ENCODE measurements at regions not wholly inside any gene's neighbourhood (a gene's known extent, or its start where the extent isn't known, plus 50 kb on each side); places are given as distances from the start of the nearest gene placed in this dataset.
A peak's percentile ranks its signal among the peaks of the same experiment; 100 is the strongest.

DNA sequence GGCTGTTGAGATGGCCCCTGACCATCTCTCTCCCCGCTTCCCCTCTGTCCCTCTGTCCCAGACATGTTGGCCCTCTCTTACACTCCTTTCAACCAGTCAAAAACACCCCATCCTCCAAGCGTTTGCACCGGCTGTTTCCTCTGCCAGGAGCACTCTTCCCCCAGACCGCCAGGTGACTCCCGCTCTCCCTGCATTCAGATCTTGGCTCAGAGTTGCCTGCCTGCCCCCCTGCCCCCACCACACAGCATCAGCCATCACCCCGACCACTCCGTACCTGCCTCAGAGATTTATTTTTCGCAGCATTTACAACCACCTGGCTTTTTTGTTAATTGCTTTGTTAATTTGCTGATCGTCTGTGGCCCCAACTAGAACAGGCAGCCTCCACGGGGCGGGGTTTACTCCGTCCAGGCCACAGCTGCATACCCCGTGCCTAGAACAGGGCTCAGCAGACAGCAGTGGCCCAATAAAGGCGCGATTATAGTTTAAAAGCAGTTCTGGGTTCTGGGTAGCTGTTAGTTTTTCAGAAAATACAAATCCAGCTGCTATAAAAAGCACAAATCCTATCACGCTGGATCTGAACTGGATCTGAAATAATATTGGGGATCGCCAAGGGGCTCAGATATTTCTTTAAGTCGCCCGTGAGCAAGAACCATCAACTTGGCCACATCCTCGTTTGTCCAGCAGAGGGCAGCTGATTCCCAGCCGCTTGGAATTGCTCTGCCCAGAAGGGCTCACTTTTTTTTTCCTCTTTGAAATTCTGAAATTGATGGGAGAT lies 173.6 kb downstream of the IRF8 start:
- H3K27me3 Mint-ChIP-seq (ENCODE audit: insufficient read depth, low read depth): peaks cover 65% of the 10 kb centered on the region

DNA sequence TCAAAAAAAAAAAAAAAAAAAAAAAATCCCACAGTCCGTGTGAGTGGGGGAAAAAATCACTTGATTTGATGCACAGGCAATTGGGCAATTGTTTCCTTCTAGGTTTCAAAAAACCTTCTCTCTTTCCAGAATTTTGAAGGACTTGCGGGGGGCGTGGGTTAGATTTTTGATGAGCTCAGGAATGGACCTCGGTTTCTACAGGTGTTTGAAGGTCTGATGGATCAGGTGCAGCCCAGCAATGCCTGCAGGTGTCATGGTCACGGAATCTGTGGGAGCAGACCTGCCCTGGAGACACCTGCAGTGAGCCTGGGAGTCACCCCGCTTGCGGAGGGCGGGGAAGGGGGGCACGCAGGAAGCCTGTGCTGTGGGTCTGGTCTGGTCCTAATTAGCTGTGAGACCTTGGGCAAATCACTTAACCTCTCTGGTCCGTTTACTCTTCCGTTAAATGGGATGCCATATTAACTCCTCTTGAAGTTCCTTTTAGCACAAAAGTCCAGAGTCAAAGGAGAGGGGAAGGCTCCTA lies 174.2 kb downstream of the IRF8 start:
- H3K9ac ChIP-seq: no peak overlapping the region
- no peak overlapping the region for H2AFZ ChIP-seq (replicated peaks)
- no peaks in the 10 kb centered on the region for H3K36me3 ChIP-seq
- H3K4me1 ChIP-seq: peaks cover 19% of the 10 kb centered on the region
- H3K9me3 ChIP-seq (ENCODE audit: low read depth): no peaks in the 10 kb centered on the region
- no peaks in the 10 kb centered on the region for H3K36me3 Mint-ChIP-seq
- H3K79me2 ChIP-seq (ENCODE audit: low read depth): no peaks in the 10 kb centered on the region
- peaks cover 3% of the 10 kb centered on the region for H3K9me3 Mint-ChIP-seq
- no peak overlapping the region for H3K27ac ChIP-seq
- peaks cover 26% of the 10 kb centered on the region for H3K4me1 Mint-ChIP-seq
- peaks cover 15% of the 10 kb centered on the region for H3F3A ChIP-seq (ENCODE audit: low read depth)
- no peak overlapping the region for H3K4me3 ChIP-seq
- TF ChIP-seq, protein P1, sequence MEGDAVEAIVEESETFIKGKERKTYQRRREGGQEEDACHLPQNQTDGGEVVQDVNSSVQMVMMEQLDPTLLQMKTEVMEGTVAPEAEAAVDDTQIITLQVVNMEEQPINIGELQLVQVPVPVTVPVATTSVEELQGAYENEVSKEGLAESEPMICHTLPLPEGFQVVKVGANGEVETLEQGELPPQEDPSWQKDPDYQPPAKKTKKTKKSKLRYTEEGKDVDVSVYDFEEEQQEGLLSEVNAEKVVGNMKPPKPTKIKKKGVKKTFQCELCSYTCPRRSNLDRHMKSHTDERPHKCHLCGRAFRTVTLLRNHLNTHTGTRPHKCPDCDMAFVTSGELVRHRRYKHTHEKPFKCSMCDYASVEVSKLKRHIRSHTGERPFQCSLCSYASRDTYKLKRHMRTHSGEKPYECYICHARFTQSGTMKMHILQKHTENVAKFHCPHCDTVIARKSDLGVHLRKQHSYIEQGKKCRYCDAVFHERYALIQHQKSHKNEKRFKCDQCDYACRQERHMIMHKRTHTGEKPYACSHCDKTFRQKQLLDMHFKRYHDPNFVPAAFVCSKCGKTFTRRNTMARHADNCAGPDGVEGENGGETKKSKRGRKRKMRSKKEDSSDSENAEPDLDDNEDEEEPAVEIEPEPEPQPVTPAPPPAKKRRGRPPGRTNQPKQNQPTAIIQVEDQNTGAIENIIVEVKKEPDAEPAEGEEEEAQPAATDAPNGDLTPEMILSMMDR (IDR thresholded peaks at IDR 0.05): no peak
- no peak for TF ChIP-seq EZH2 (IDR thresholded peaks at IDR 0.05)
- no peak for TF ChIP-seq EZH2phosphoT487 (IDR thresholded peaks at IDR 0.05)
- peak overlapping the region; percentile 43 for H3K4me3 Mint-ChIP-seq
- H3K27ac Mint-ChIP-seq: peak overlapping the region; percentile 70
- no peak for DNase-seq (ENCODE audit: low spot score)
- no peak overlapping the region for H3K4me2 ChIP-seq
- peaks cover 34% of the 10 kb centered on the region for H3K27me3 ChIP-seq
- peaks cover 8% of the 10 kb centered on the region for H4K20me1 ChIP-seq (ENCODE audit: low read depth)
- peaks cover 67% of the 10 kb centered on the region for H3K27me3 Mint-ChIP-seq (ENCODE audit: insufficient read depth, low read depth)

More for the DNA sequence above, 173.6 kb downstream of the IRF8 start:
- H3K36me3 ChIP-seq: no peaks in the 10 kb centered on the region
- peaks cover 26% of the 10 kb centered on the region for H3K4me1 Mint-ChIP-seq
- peaks cover 3% of the 10 kb centered on the region for H3K9me3 Mint-ChIP-seq
- peaks cover 15% of the 10 kb centered on the region for H3F3A ChIP-seq (ENCODE audit: low read depth)
- H4K20me1 ChIP-seq (ENCODE audit: low read depth): peaks cover 8% of the 10 kb centered on the region
- H2AFZ ChIP-seq (replicated peaks): no peak overlapping the region
- no peak overlapping the region for H3K4me3 ChIP-seq
- H3K27ac Mint-ChIP-seq: peak overlapping the region; percentile 70
- DNase-seq (ENCODE audit: low spot score): peak; percentile 78
- peaks cover 29% of the 10 kb centered on the region for H3K27me3 ChIP-seq
- no peak overlapping the region for H3K4me2 ChIP-seq
- peak overlapping the region; percentile 43 for H3K4me3 Mint-ChIP-seq
- no peaks in the 10 kb centered on the region for H3K79me2 ChIP-seq (ENCODE audit: low read depth)
- TF ChIP-seq, protein P1 (IDR thresholded peaks at IDR 0.05): peak; percentile 84
- no peak for TF ChIP-seq EZH2phosphoT487 (IDR thresholded peaks at IDR 0.05)
- H3K4me1 ChIP-seq: peaks cover 19% of the 10 kb centered on the region
- no peak overlapping the region for H3K9ac ChIP-seq
- no peaks in the 10 kb centered on the region for H3K9me3 ChIP-seq (ENCODE audit: low read depth)
- no peak overlapping the region for H3K27ac ChIP-seq
- no peaks in the 10 kb centered on the region for H3K36me3 Mint-ChIP-seq

DNA sequence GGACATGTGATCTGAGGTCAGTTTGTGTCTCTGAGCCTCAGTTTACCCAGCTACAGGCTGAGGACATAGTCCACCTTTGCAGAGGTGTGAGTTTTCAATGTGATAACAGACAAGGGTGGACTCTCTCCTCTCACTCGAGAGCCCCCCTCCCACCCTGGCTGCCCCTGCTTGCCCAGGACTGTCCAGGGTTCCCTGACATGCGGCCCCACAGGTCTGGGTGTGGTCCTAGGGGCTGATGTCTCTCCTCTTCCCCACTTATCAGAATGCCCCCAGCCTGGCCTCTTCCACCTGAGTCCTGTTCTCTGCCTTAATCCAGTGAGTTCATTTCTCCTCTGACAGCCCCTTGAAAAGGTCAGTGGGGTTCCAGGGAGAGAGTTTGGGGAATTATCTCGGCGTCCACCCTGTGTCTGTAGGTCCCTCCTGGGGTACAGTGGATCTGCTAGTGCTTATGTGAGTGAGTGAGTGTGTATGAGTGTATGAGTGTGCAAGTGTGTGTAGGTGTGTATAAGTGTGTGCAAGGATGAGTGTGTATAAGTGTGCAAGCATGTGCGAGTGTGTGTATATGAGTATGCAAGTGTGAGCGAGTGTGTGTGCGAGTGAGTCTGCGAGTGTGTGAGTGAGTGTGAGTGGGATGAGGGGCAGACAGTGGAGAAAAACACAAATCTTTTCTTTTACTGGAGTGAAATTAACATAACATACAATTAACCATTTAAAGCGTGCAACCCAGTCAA lies 175.0 kb downstream of the IRF8 start:
- DNase-seq (ENCODE audit: low spot score): no peak
- Histone ChIP-seq H3K4me3 (no peak overlapping the region), H4K20me1 (ENCODE audit: low read depth) (peaks cover 8% of the 10 kb centered on the region), H3K4me2 (peak overlapping the region; percentile 61), H3F3A (ENCODE audit: low read depth) (peaks cover 15% of the 10 kb centered on the region), H3K9ac (no peak overlapping the region), H3K36me3 (no peaks in the 10 kb centered on the region), H3K79me2 (ENCODE audit: low read depth) (no peaks in the 10 kb centered on the region), H3K27ac (no peak overlapping the region), H3K27me3 (peaks cover 34% of the 10 kb centered on the region), H3K4me1 (peaks cover 19% of the 10 kb centered on the region), H3K9me3 (ENCODE audit: low read depth) (no peaks in the 10 kb centered on the region), H2AFZ (replicated peaks) (no peak overlapping the region)
- TF ChIP-seq, protein P1 (IDR thresholded peaks at IDR 0.05): no peak
- no peak for TF ChIP-seq EZH2phosphoT487 (IDR thresholded peaks at IDR 0.05)
- TF ChIP-seq EZH2 (IDR thresholded peaks at IDR 0.05): no peak
- H3K4me1 Mint-ChIP-seq: peaks cover 26% of the 10 kb centered on the region
- H3K9me3 Mint-ChIP-seq: peaks cover 3% of the 10 kb centered on the region
- no peak overlapping the region for H3K27ac Mint-ChIP-seq
- no peaks in the 10 kb centered on the region for H3K36me3 Mint-ChIP-seq
- H3K4me3 Mint-ChIP-seq: peak overlapping the region; percentile 19
- H3K27me3 Mint-ChIP-seq (ENCODE audit: insufficient read depth, low read depth): peaks cover 65% of the 10 kb centered on the region

Data from neural progenitor cell (in vitro differentiated cells).